GM12865 (cell line): ENCODE measurements at regions not wholly inside any gene's neighbourhood (a gene's known extent, or its start where the extent isn't known, plus 50 kb on each side); places are given as distances from the start of the nearest gene placed in this dataset.

Experiments
- DNase-seq: peaks from one replicate; pipeline ENCODE4 v3.0.0; 2010; ENCODE audit warnings: low read depth
- H3K4me3 ChIP-seq: 2 replicates; pipeline ENCODE4 v1.5.1; 2011; ENCODE audit warnings: mild to moderate bottlenecking, low read depth, low read length, control low read depth
- TF ChIP-seq, protein P1 (sequence below): IDR thresholded peaks from 2 replicates; pipeline ENCODE4 v1.5.1; 2011; ENCODE audit warnings: low read length, control low read depth, low read depth, inconsistent platforms; ENCODE audit not compliant: insufficient read depth; ENCODE audit errors: missing control alignments

GRCh38 chr12:77469578-77470333 lies 360.9 kb upstream of the NAV3 start:
- TF ChIP-seq, protein P1, sequence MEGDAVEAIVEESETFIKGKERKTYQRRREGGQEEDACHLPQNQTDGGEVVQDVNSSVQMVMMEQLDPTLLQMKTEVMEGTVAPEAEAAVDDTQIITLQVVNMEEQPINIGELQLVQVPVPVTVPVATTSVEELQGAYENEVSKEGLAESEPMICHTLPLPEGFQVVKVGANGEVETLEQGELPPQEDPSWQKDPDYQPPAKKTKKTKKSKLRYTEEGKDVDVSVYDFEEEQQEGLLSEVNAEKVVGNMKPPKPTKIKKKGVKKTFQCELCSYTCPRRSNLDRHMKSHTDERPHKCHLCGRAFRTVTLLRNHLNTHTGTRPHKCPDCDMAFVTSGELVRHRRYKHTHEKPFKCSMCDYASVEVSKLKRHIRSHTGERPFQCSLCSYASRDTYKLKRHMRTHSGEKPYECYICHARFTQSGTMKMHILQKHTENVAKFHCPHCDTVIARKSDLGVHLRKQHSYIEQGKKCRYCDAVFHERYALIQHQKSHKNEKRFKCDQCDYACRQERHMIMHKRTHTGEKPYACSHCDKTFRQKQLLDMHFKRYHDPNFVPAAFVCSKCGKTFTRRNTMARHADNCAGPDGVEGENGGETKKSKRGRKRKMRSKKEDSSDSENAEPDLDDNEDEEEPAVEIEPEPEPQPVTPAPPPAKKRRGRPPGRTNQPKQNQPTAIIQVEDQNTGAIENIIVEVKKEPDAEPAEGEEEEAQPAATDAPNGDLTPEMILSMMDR: no peak
- no peak overlapping the region for H3K4me3 ChIP-seq
- DNase-seq: no peak

GRCh38 chr12:77442633-77443032 lies 377.3 kb upstream of the E2F7 start:
- H3K4me3 ChIP-seq: no peak overlapping the region
- TF ChIP-seq, protein P1: no peak
- DNase-seq: no peak

GRCh38 chr12:77439749-77440148 lies 374.4 kb upstream of the E2F7 start:
- no peak for DNase-seq
- H3K4me3 ChIP-seq: no peak overlapping the region
- TF ChIP-seq, protein P1: no peak

GRCh38 chr12:77438644-77439043 lies 373.3 kb upstream of the E2F7 start:
- TF ChIP-seq, protein P1: no peak
- no peak overlapping the region for H3K4me3 ChIP-seq
- no peak for DNase-seq

GRCh38 chr12:77437206-77437605 lies 371.8 kb upstream of the E2F7 start:
- DNase-seq: no peak
- H3K4me3 ChIP-seq: no peak overlapping the region
- TF ChIP-seq, protein P1: no peak

DNA sequence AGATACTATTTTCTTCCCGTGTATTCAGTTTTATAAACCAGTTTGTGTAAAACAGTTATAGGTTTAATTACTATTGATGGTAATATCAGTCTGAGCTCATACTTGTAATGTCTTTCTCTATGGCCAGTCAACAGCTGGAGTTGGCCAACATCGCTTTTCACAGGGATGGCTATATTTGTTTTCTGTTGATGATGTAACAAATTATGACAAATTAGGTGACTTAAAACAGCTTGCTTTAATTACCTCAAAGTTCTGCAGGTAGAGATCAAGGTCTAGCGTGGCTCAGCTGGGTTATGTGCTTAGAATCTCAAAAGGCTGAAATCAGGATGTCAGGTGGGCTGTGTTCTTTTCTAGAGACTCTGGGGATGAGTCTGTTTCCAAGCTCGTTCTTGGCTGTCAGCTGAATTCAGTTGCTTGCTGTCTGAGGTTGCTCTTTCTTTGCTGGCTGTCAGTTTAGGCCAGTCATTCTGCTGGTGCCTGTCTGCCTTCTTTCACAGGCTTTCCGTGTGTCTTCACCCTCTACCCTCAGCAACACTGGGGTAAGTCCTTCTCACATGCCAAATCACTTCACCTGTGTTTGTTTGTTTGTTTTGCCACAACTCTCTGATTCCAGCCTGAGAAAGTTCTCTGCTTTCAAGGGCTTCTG lies 370.2 kb upstream of the E2F7 start:
- TF ChIP-seq, protein P1: no peak
- no peak overlapping the region for H3K4me3 ChIP-seq
- no peak for DNase-seq
